SK-N-SH (cell line): ENCODE measurements at regions not wholly inside any gene's neighbourhood (a gene's known extent, or its start where the extent isn't known, plus 50 kb on each side); places are given as distances from the start of the nearest gene placed in this dataset.
"Not testable (repeated sequence)": the region's sequence is repeated elsewhere in the genome, so short reads cannot be mapped to it uniquely, and the experiment has no call there.

Experiments
- CTCF ChIA-PET: fragments of 300-600, 350-600 bp; formaldehyde crosslinking; extraction: SDS; loops from one replicate; lab custom pipeline; 2021; lab: Yijun Ruan, JAX
- POLR2A ChIA-PET: fragments of 350-600 bp; sonication (Branson Sonifier 250); formaldehyde crosslinking; extraction: SDS; loops from one replicate; lab custom pipeline; 2020; ENCODE audit warnings: antibody characterized with exemption, inconsistent platforms; lab: Yijun Ruan, JAX
- DNase-seq: peaks from one replicate; pipeline ENCODE4 v3.0.0; 2012
- H2AFZ ChIP-seq: fragments of 200-600 bp; sonication (generic); 2 replicates; pipeline ENCODE4 v1.8.1; 2016; ENCODE audit warnings: antibody characterized with exemption, mild to moderate bottlenecking, low read depth
- H3F3A ChIP-seq: fragments of 200-600 bp; sonication (generic); replicated peaks from 2 replicates; pipeline ENCODE3; 2016; ENCODE audit warnings: antibody characterized with exemption, mild to moderate bottlenecking; ENCODE audit not compliant: insufficient read depth
- H3K27ac ChIP-seq, 2 experiments: fragments of 200-500 bp in 1 of 2; fragments of 200-600 bp in 1 of 2; sonication (Bioruptor generic) in 1 of 2; sonication (generic), shearing (Covaris generic) in 1 of 2; 2 replicates each; pipeline versions ENCODE4 v1.5.1 to v1.6.1; 2014 to 2016; ENCODE audit warnings: low read depth in 2 of 2, inconsistent platforms in 1 of 2, low read length in 1 of 2, mild to moderate bottlenecking in 1 of 2, mixed read lengths in 1 of 2
- H3K27me3 ChIP-seq: fragments of 200-600 bp; sonication (generic), shearing (Covaris generic); 2 replicates; pipeline ENCODE4 v1.6.1; 2016; ENCODE audit warnings: mixed run types; ENCODE audit not compliant: insufficient read depth
- H3K36me3 ChIP-seq, 2 experiments: fragments of 200-500 bp in 1 of 2; fragments of 200-600 bp in 1 of 2; sonication (Bioruptor generic) in 1 of 2; sonication (generic) in 1 of 2; replicated peaks in 1 of 2; 2 replicates each; pipeline versions ENCODE3 to v1.5.1; 2014 to 2016; ENCODE audit warnings: low read length in 1 of 2, mild to moderate bottlenecking in 1 of 2; ENCODE audit not compliant: insufficient read depth in 2 of 2, control insufficient read depth in 1 of 2
- H3K4me1 ChIP-seq, 2 experiments: fragments of 200-500 bp in 1 of 2; fragments of 200-600 bp in 1 of 2; sonication (Bioruptor generic) in 1 of 2; sonication (generic), shearing (Covaris generic) in 1 of 2; 2 replicates each; pipeline versions ENCODE4 v1.5.1 to v1.6.1; 2014 to 2016; ENCODE audit warnings: low read depth in 1 of 2, low read length in 1 of 2, mixed run types in 1 of 2; ENCODE audit not compliant: insufficient read depth in 2 of 2, control insufficient read depth in 1 of 2
- H3K4me2 ChIP-seq: fragments of 200-600 bp; sonication (generic), shearing (Covaris generic); 2 replicates; pipeline ENCODE4 v1.6.1; 2017; ENCODE audit warnings: mixed run types
- H3K4me3 ChIP-seq, 2 experiments: fragments of 200-500 bp in 1 of 2; fragments of 200-600 bp in 1 of 2; sonication (Bioruptor generic) in 1 of 2; sonication (generic), shearing (Covaris generic) in 1 of 2; 2 replicates each; pipeline versions ENCODE4 v1.5.1 to v1.8.1; 2014 to 2016; ENCODE audit warnings: low read depth in 2 of 2, inconsistent platforms in 1 of 2, low read length in 1 of 2, mild to moderate bottlenecking in 1 of 2, mixed read lengths in 1 of 2, moderate library complexity in 1 of 2
- H3K79me2 ChIP-seq: fragments of 200-600 bp; sonication (generic); 2 replicates; pipeline ENCODE4 v1.8.1; 2017; ENCODE audit warnings: mild to moderate bottlenecking; ENCODE audit not compliant: insufficient read depth
- H3K9ac ChIP-seq: fragments of 200-600 bp; sonication (generic); 2 replicates; pipeline ENCODE4 v1.6.1; 2017; ENCODE audit warnings: mixed run types
- H3K9me2 ChIP-seq: fragments of 200-600 bp; sonication (generic); 2 replicates; pipeline ENCODE4 v1.6.1; 2017; ENCODE audit warnings: mixed run types
- H3K9me3 ChIP-seq: fragments of 200-600 bp; sonication (generic); 2 replicates; pipeline ENCODE4 v1.6.1; 2017; ENCODE audit warnings: mixed run types, mild to moderate bottlenecking, moderate library complexity
- H4K20me1 ChIP-seq: fragments of 200-600 bp; sonication (generic); 2 replicates; pipeline ENCODE4 v1.6.1; 2017; ENCODE audit warnings: mild to moderate bottlenecking, mixed run types; ENCODE audit not compliant: insufficient read depth
- ELF1 ChIP-seq: IDR thresholded peaks from 2 replicates; pipeline ENCODE4 v1.4.0; 2012
- FOSL2 ChIP-seq: IDR thresholded peaks from 2 replicates; pipeline ENCODE4 v1.4.0; 2012; ENCODE audit warnings: low read depth, mild to moderate bottlenecking, moderate library complexity, borderline replicate concordance
- FOXM1 ChIP-seq: IDR thresholded peaks from 2 replicates; pipeline ENCODE4 v1.4.0; 2012; ENCODE audit warnings: low read depth, mild to moderate bottlenecking
- GABPA ChIP-seq: IDR thresholded peaks from 2 replicates; pipeline ENCODE4 v1.4.0; 2012; ENCODE audit warnings: low read depth, mild to moderate bottlenecking
- GATA2 ChIP-seq: sonication (generic); formaldehyde crosslinking; IDR thresholded peaks from 2 replicates; pipeline ENCODE4 v1.5.0; 2020; ENCODE audit warnings: mild to moderate bottlenecking, missing genetic modification reagents
- JUND ChIP-seq: IDR thresholded peaks from 2 replicates; pipeline ENCODE4 v1.4.0; 2012
- MXI1 ChIP-seq: IDR thresholded peaks from 2 replicates; pipeline ENCODE4 v1.6.1; 2012; ENCODE audit warnings: mild to moderate bottlenecking, low read depth, low read length, improper control_type of control experiment
- NRF1 ChIP-seq: IDR thresholded peaks from 2 replicates; pipeline ENCODE4 v1.6.1; 2012; ENCODE audit warnings: low read depth, mild to moderate bottlenecking, low read length
- POLR2AphosphoS5 ChIP-seq: IDR thresholded peaks from 2 replicates; pipeline ENCODE4 v1.6.1; 2012; ENCODE audit warnings: low read depth, low read length
- RFX5 ChIP-seq: IDR thresholded peaks from 2 replicates; pipeline ENCODE4 v1.6.1; 2012; ENCODE audit warnings: mild to moderate bottlenecking, improper control_type of control experiment, low read length
- RXRA ChIP-seq: IDR thresholded peaks from 2 replicates; pipeline ENCODE4 v1.4.0; 2012; ENCODE audit warnings: low read depth, mild to moderate bottlenecking, borderline replicate concordance
- SIN3A ChIP-seq: IDR thresholded peaks from 2 replicates; pipeline ENCODE4 v1.6.1; 2012; ENCODE audit warnings: low read depth, mild to moderate bottlenecking, low read length, moderate library complexity, borderline replicate concordance
- SMC3 ChIP-seq: IDR thresholded peaks from 2 replicates; pipeline ENCODE4 v1.6.1; 2012; ENCODE audit warnings: low read depth, low read length, improper control_type of control experiment
- TCF12 ChIP-seq: IDR thresholded peaks from 2 replicates; pipeline ENCODE4 v1.4.0; 2012
- USF1 ChIP-seq: IDR thresholded peaks from 2 replicates; pipeline ENCODE4 v1.4.0; 2012; ENCODE audit warnings: low read depth, borderline replicate concordance
- YY1 ChIP-seq: IDR thresholded peaks from 2 replicates; pipeline ENCODE4 v1.4.0; 2012; ENCODE audit warnings: low read depth, mild to moderate bottlenecking
- ZBTB33 ChIP-seq: IDR thresholded peaks from 2 replicates; pipeline ENCODE4 v1.4.0; 2012; ENCODE audit warnings: low read depth, borderline replicate concordance
- WGBS: methylation state at CpG from one replicate; pipeline ENCODE4 v1.1.6; 2017; ENCODE audit warnings: low lambda C conversion rate; 5-methylcytosine and 5-hydroxymethylcytosine counted together
- TF ChIP-seq, protein P1 (sequence below): IDR thresholded peaks from 2 replicates; pipeline ENCODE4; 2012

DNA sequence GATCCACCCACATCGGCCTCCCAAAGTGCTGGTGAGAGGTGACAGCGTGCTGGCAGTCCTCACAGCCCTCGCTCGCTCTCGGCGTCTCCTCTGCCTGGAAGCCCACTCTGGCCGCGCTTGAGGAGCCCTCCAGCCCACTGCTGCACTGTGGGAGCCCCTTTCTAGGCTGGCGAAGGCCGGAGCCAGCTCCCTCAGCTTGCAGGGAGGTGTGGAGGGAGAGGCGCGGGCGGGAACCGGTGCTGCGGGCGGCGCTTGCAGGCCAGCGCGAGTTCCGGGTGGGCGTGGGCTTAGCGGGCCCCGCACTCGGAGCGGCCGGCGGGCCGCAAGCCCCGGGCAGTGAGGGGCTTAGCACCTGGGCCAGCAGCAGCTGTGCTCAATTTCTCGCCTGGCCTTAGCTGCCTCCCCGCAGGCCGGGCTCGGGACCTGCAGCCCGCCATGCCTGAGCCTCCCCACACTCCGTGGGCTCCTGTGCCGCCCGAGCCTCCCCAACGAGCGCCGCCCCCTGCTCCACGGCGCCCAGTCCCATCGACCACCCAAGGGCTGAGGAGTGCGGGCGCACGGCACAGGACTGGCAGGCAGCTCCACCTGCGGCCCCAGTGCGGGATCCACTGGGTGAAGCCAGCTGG is 260.2 kb downstream of the PCNX1 start:
- H3K9ac ChIP-seq, H3K4me3 ChIP-seq, H2AFZ ChIP-seq, H3K27ac ChIP-seq, H3K9me2 ChIP-seq, H3F3A ChIP-seq, H3K9me3 ChIP-seq, H3K36me3 ChIP-seq, H3K27me3 ChIP-seq, H4K20me1 ChIP-seq, DNase-seq, H3K4me2 ChIP-seq, POLR2A ChIA-PET, H3K79me2 ChIP-seq: not testable (repeated sequence)
- CTCF ChIA-PET, result interaction anchor here (0.7 to 1.8 kb wide), 12 partner anchors 15 to 585 kb away, joined by 3 to 11 read pairs (median 5); no protein-coding TSS in a partner anchor
- H3K4me1 ChIP-seq, result peaks cover 0 to 12% of the 10 kb centered on the region in 2 experiments; a peak in 1 of 4 replicates
- 96% methylated on average over 29 of the region's 48 CpGs for WGBS

GRCh38 chr14:71168161-71168560 is 260.9 kb downstream of the PCNX1 start:
- H4K20me1 ChIP-seq, H2AFZ ChIP-seq, H3K9me2 ChIP-seq, H3K27me3 ChIP-seq, H3K27ac ChIP-seq, POLR2A ChIA-PET, DNase-seq, H3K4me3 ChIP-seq, H3F3A ChIP-seq, CTCF ChIA-PET, H3K4me2 ChIP-seq, H3K9ac ChIP-seq, H3K9me3 ChIP-seq, H3K79me2 ChIP-seq, H3K36me3 ChIP-seq: not testable (repeated sequence)
- H3K4me1 ChIP-seq, result peaks cover 0 to 12% of the 10 kb centered on the region in 2 experiments; a peak in 1 of 4 replicates
- WGBS, result 85% methylated on average over 14 of the region's 14 CpGs

DNA sequence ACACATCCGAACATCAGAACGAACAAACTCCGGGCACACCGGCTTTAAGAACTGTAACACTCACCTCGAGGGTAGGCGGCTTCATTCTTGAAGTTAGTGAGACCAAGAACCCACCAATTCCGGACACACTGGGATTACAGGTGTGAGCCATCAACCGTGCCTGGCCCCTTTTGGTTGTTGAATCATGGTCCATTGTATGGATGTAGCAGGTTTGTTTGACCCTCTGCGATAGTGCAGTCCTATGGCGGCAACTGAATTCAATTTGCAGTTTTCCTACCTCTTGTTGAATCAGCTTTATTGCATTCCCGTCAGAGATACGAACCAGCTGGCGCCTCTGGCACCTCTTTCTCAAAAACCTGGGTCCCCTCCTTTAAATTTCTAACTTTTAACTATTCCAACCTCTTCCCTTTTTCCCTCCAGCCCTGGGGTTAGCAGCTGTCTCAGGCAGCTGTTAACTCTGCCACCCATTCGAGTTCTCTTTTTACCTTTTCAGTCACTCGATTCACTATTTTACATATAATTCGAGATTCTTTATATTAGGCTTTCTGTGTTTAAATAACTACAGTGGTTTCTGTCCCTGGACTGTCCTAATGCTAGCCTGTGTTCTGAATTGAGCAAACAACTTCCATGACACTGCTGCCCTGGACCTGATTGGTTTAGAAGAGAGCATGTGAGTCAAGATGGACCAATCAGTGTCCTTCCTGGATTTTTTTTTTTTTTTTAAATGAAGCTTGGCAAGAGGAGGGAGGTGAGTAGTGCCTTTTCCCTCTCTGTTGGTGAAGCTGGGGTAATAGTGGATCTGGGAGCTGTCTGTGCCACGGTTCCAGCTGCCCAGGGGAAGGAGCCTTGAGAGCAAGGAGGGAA is 261.5 kb downstream of the PCNX1 start:
- Histone ChIP-seq H3K79me2 (no peaks in the 10 kb centered on the region), H3K4me3 (no peak overlapping the region), H3K9me3 (no peaks in the 10 kb centered on the region), H3K4me2 (no peak overlapping the region), H3K27ac (no peak overlapping the region), H2AFZ (no peak overlapping the region), H3K9me2 (no peaks in the 10 kb centered on the region), H3K27me3 (no peaks in the 10 kb centered on the region), H3K9ac (no peak overlapping the region), H3K4me1 (peaks cover 0 to 12% of the 10 kb centered on the region in 2 experiments; a peak in 1 of 4 replicates), H3F3A (peaks cover 3% of the 10 kb centered on the region), H3K36me3 (no peaks in the 10 kb centered on the region), H4K20me1 (no peaks in the 10 kb centered on the region)
- 77% methylated on average over 17 of the region's 17 CpGs for WGBS
- ChIA-PET POLR2A (interaction anchor here (0.6 kb wide), 1 partner anchor 67 kb away, joined by 3 read pairs; no protein-coding TSS in a partner anchor), CTCF (interaction anchor here (0.6 kb wide), 1 partner anchor 153 kb away, joined by 3 read pairs; no protein-coding TSS in a partner anchor)
- no peak for DNase-seq
- no peak for TF ChIP-seq ZBTB33
- no peak for TF ChIP-seq FOSL2
- no peak for TF ChIP-seq SMC3
- no peak for TF ChIP-seq RFX5
- no peak for TF ChIP-seq GATA2 (CRISPR knock-in tag)
- no peak for TF ChIP-seq RXRA
- TF ChIP-seq, protein P1, sequence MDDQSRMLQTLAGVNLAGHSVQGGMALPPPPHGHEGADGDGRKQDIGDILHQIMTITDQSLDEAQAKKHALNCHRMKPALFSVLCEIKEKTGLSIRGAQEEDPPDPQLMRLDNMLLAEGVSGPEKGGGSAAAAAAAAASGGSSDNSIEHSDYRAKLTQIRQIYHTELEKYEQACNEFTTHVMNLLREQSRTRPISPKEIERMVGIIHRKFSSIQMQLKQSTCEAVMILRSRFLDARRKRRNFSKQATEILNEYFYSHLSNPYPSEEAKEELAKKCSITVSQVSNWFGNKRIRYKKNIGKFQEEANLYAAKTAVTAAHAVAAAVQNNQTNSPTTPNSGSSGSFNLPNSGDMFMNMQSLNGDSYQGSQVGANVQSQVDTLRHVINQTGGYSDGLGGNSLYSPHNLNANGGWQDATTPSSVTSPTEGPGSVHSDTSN, result no peak
- no peak for TF ChIP-seq MXI1
- no peak for TF ChIP-seq USF1
- TF ChIP-seq GABPA, result no peak
- TF ChIP-seq POLR2AphosphoS5, result no peak
- no peak for TF ChIP-seq ELF1
- TF ChIP-seq NRF1, result no peak
- TF ChIP-seq SIN3A, result no peak
- no peak for TF ChIP-seq YY1
- no peak for TF ChIP-seq FOXM1
- no peak for TF ChIP-seq TCF12
- TF ChIP-seq JUND, result no peak
